ENCODE measurements at regions not wholly inside any gene's neighbourhood (a gene's known extent, or its start where the extent isn't known, plus 50 kb on each side); places are given as distances from the start of the nearest gene placed in this dataset.

DNA sequence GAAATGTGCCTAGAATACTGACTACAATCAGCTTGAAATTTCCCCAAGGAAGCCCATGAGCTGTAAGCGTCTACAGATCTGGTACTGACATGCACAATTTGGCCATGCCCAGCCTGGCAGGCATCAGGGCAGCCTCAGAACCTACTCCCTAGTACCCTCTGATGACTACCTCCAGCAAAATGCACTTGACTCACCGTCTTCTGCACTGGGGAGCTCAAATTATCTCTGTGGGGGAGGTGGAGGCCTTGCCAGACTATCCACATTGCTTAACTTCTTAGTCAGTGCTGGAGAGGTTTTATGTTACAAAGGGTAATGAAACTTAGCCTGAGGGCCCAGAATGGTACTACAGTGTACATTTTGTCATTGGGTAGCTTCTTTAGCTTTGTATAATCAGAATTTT lies 126.0 kb upstream of the ADGRF1 start:
- TF ChIP-seq, protein P1, sequence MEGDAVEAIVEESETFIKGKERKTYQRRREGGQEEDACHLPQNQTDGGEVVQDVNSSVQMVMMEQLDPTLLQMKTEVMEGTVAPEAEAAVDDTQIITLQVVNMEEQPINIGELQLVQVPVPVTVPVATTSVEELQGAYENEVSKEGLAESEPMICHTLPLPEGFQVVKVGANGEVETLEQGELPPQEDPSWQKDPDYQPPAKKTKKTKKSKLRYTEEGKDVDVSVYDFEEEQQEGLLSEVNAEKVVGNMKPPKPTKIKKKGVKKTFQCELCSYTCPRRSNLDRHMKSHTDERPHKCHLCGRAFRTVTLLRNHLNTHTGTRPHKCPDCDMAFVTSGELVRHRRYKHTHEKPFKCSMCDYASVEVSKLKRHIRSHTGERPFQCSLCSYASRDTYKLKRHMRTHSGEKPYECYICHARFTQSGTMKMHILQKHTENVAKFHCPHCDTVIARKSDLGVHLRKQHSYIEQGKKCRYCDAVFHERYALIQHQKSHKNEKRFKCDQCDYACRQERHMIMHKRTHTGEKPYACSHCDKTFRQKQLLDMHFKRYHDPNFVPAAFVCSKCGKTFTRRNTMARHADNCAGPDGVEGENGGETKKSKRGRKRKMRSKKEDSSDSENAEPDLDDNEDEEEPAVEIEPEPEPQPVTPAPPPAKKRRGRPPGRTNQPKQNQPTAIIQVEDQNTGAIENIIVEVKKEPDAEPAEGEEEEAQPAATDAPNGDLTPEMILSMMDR (IDR thresholded peaks at IDR 0.05), result no peak
- TF ChIP-seq, protein P2, sequence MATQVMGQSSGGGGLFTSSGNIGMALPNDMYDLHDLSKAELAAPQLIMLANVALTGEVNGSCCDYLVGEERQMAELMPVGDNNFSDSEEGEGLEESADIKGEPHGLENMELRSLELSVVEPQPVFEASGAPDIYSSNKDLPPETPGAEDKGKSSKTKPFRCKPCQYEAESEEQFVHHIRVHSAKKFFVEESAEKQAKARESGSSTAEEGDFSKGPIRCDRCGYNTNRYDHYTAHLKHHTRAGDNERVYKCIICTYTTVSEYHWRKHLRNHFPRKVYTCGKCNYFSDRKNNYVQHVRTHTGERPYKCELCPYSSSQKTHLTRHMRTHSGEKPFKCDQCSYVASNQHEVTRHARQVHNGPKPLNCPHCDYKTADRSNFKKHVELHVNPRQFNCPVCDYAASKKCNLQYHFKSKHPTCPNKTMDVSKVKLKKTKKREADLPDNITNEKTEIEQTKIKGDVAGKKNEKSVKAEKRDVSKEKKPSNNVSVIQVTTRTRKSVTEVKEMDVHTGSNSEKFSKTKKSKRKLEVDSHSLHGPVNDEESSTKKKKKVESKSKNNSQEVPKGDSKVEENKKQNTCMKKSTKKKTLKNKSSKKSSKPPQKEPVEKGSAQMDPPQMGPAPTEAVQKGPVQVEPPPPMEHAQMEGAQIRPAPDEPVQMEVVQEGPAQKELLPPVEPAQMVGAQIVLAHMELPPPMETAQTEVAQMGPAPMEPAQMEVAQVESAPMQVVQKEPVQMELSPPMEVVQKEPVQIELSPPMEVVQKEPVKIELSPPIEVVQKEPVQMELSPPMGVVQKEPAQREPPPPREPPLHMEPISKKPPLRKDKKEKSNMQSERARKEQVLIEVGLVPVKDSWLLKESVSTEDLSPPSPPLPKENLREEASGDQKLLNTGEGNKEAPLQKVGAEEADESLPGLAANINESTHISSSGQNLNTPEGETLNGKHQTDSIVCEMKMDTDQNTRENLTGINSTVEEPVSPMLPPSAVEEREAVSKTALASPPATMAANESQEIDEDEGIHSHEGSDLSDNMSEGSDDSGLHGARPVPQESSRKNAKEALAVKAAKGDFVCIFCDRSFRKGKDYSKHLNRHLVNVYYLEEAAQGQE (IDR thresholded peaks at IDR 0.05; ENCODE audit: insufficient read depth in 1 of 2, low read depth in 2 of 2, low read length in 1 of 2), result no peak
- TF ChIP-seq SIN3A (IDR thresholded peaks at IDR 0.05; ENCODE audit: borderline replicate concordance, insufficient read depth, low read depth, low read length) (no peak), POLR2AphosphoS5 (IDR thresholded peaks at IDR 0.05; ENCODE audit: low read depth, low read length) (peak; percentile 36; the same call in 1 of the 2 replicates), TCF7L2 (IDR thresholded peaks at IDR 0.05; ENCODE audit: low read depth, low read length) (no peak)
